Neuronal stem cell (in vitro differentiated cells): ENCODE measurements at regions not wholly inside any gene's neighbourhood (a gene's known extent, or its start where the extent isn't known, plus 50 kb on each side); places are given as distances from the start of the nearest gene placed in this dataset.

Source experiments
- DNase-seq: peaks from one replicate; pipeline ENCODE4 v3.0.0-alpha.2; 2013; ENCODE audit warnings: low spot score
- H2AFZ ChIP-seq: one replicate; pipeline ENCODE4 v1.6.1; 2013; ENCODE audit warnings: mild to moderate bottlenecking, low read length, inconsistent platforms
- H2AK5ac ChIP-seq: 2 replicates; pipeline ENCODE4 v1.6.1; 2013; ENCODE audit warnings: low read depth, mild to moderate bottlenecking, inconsistent platforms, low read length, moderate library complexity, mixed read lengths
- H2BK120ac ChIP-seq: 2 replicates; pipeline ENCODE4 v1.6.1; 2013; ENCODE audit warnings: low read depth, mild to moderate bottlenecking, inconsistent platforms, low read length, moderate library complexity, mixed read lengths
- H2BK12ac ChIP-seq: one replicate; pipeline ENCODE4 v1.6.1; 2013; ENCODE audit warnings: low read length, inconsistent platforms
- H2BK15ac ChIP-seq: 2 replicates; pipeline ENCODE4 v1.6.1; 2013; ENCODE audit warnings: mild to moderate bottlenecking, low read length, inconsistent platforms, mixed read lengths
- H2BK5ac ChIP-seq: one replicate; pipeline ENCODE4 v1.6.1; 2013; ENCODE audit warnings: inconsistent platforms, mild to moderate bottlenecking, low read length, moderate library complexity
- H3K14ac ChIP-seq: one replicate; pipeline ENCODE4 v1.6.1; 2013; ENCODE audit warnings: low read length, inconsistent platforms
- H3K18ac ChIP-seq: 2 replicates; pipeline ENCODE4 v1.6.1; 2013; ENCODE audit warnings: low read length, inconsistent platforms
- H3K23ac ChIP-seq: 2 replicates; pipeline ENCODE4 v1.6.1; 2013; ENCODE audit warnings: low read depth, mild to moderate bottlenecking, mixed read lengths, low read length, inconsistent platforms; ENCODE audit not compliant: poor library complexity
- H3K27ac ChIP-seq: replicated peaks from 3 replicates; pipeline ENCODE4 v1.5.1; 2013; ENCODE audit warnings: low read length, inconsistent platforms
- H3K27me3 ChIP-seq, 3 experiments: 2 replicates each; pipeline ENCODE4 v1.6.1; 2013; ENCODE audit warnings: low read length in 3 of 3, mild to moderate bottlenecking in 2 of 3, inconsistent platforms in 1 of 3, low read depth in 1 of 3, mixed read lengths in 1 of 3, moderate library complexity in 1 of 3; ENCODE audit not compliant: control insufficient read depth in 3 of 3, insufficient read depth in 3 of 3
- H3K36me3 ChIP-seq, 2 donors: replicated peaks in 1 of 2; 2 replicates each; pipeline ENCODE4 v1.6.1; 2013; ENCODE audit warnings: low read length in 2 of 2; ENCODE audit not compliant: control insufficient read depth in 2 of 2, insufficient read depth in 2 of 2
- H3K4ac ChIP-seq: 2 replicates; pipeline ENCODE4 v1.6.1; 2013; ENCODE audit warnings: inconsistent platforms, mild to moderate bottlenecking, low read length, moderate library complexity
- H3K4me1 ChIP-seq, 2 donors: 1 replicate in 1 of 2; 2 replicates in 1 of 2; pipeline ENCODE4 v1.6.1; 2013; ENCODE audit warnings: low read length in 2 of 2, low read depth in 1 of 2; ENCODE audit not compliant: control insufficient read depth in 2 of 2, insufficient read depth in 1 of 2
- H3K4me2 ChIP-seq: one replicate; pipeline ENCODE4 v1.6.1; 2013; ENCODE audit warnings: mild to moderate bottlenecking, low read length, inconsistent platforms; ENCODE audit not compliant: insufficient read depth, poor library complexity, severe bottlenecking
- H3K4me3 ChIP-seq, 2 donors: 2 replicates each; pipeline ENCODE4 v1.5.1; 2013; ENCODE audit warnings: low read length in 2 of 2, mild to moderate bottlenecking in 2 of 2, inconsistent platforms in 1 of 2, moderate library complexity in 1 of 2
- H3K79me1 ChIP-seq: one replicate; pipeline ENCODE4 v1.6.1; 2013; ENCODE audit warnings: low read depth, mild to moderate bottlenecking, inconsistent platforms, low read length, moderate library complexity
- H3K9ac ChIP-seq: one replicate; pipeline ENCODE4 v1.6.1; 2013; ENCODE audit warnings: mild to moderate bottlenecking, low read depth, low read length, inconsistent platforms; ENCODE audit not compliant: poor library complexity
- H3K9me3 ChIP-seq, 2 donors: replicated peaks in 1 of 2; 2 replicates each; pipeline versions ENCODE3 to v1.6.1; 2013; ENCODE audit warnings: low read length in 2 of 2, mild to moderate bottlenecking in 2 of 2, inconsistent platforms in 1 of 2, low read depth in 1 of 2, mixed read lengths in 1 of 2, moderate library complexity in 1 of 2; ENCODE audit not compliant: control insufficient read depth in 2 of 2, insufficient read depth in 1 of 2
- H4K8ac ChIP-seq: one replicate; pipeline ENCODE4 v1.6.1; 2013; ENCODE audit warnings: low read depth, mild to moderate bottlenecking, inconsistent platforms, low read length, moderate library complexity
- H4K91ac ChIP-seq: one replicate; pipeline ENCODE4 v1.6.1; 2013; ENCODE audit warnings: low read length, low read depth, mild to moderate bottlenecking, inconsistent platforms; ENCODE audit not compliant: poor library complexity
- WGBS, 2 donors: extraction: QIAGEN DNeasy Blood & Tissue Kit; methylation state at CpG; one replicate each; pipeline ENCODE4 v1.1.7; 2013; ENCODE audit warnings: missing lambda C conversion rate in 2 of 2, mixed read lengths in 1 of 2; ENCODE audit not compliant: insufficient read length in 2 of 2, insufficient replicate concordance in 1 of 2; ENCODE audit errors: extremely low coverage in 2 of 2; 5-methylcytosine and 5-hydroxymethylcytosine counted together

GRCh38 chr14:42569227-42569626 lies 962.6 kb downstream of the LRFN5 start:
- WGBS, 2 donors: no CpG with 5 or more reads among the region's 3 CpGs
- Histone ChIP-seq H3K36me3 (no peaks in the 10 kb centered on the region), H3K27me3 (no peaks in the 10 kb centered on the region), H2AK5ac (no peak overlapping the region), H3K14ac (no peak overlapping the region), H3K79me1 (no peaks in the 10 kb centered on the region), H3K9ac (no peak overlapping the region), H2BK12ac (no peak overlapping the region), H3K23ac (no peak overlapping the region), H4K8ac (no peak overlapping the region), H3K4me3 (no peak overlapping the region), H3K9me3 (peaks cover 0 to 11% of the 10 kb centered on the region in 2 donors), H2AFZ (no peak overlapping the region), H3K4ac (no peak overlapping the region), H3K27ac (no peak overlapping the region), H3K4me2 (no peak overlapping the region), H3K4me1 (no peaks in the 10 kb centered on the region), H2BK15ac (no peak overlapping the region), H4K91ac (no peak overlapping the region), H2BK5ac (no peak overlapping the region), H2BK120ac (no peak overlapping the region), H3K18ac (no peak overlapping the region)
- no peak for DNase-seq

- Histone ChIP-seq H4K8ac (no peak overlapping the region), H3K79me1 (no peaks in the 10 kb centered on the region), H3K4me1 (no peaks in the 10 kb centered on the region), H2AK5ac (no peak overlapping the region), H3K23ac (no peak overlapping the region), H3K27me3 (no peaks in the 10 kb centered on the region), H2BK120ac (no peak overlapping the region), H3K4me3 (no peak overlapping the region), H2BK15ac (no peak overlapping the region), H2AFZ (no peak overlapping the region), H3K4ac (no peak overlapping the region), H3K18ac (no peak overlapping the region), H3K27ac (no peak overlapping the region), H3K9me3 (peaks cover 0 to 2% of the 10 kb centered on the region in 2 donors), H2BK5ac (no peak overlapping the region), H4K91ac (no peak overlapping the region), H2BK12ac (no peak overlapping the region), H3K4me2 (no peak overlapping the region), H3K14ac (no peak overlapping the region), H3K9ac (no peak overlapping the region), H3K36me3 (no peaks in the 10 kb centered on the region)
- DNase-seq: no peak
Observed at GRCh38 chr14:42565556-42565955, 958.9 kb downstream of the LRFN5 start.

- no peak overlapping the region for H2BK5ac ChIP-seq
- no peaks in the 10 kb centered on the region for H3K36me3 ChIP-seq
- H2BK120ac ChIP-seq: no peak overlapping the region
- no peak overlapping the region for H3K4me3 ChIP-seq
- H3K4me2 ChIP-seq: no peak overlapping the region
- no peak overlapping the region for H2AFZ ChIP-seq
- no peak overlapping the region for H3K14ac ChIP-seq
- H4K8ac ChIP-seq: no peak overlapping the region
- no peak overlapping the region for H3K27ac ChIP-seq
- H2BK15ac ChIP-seq: no peak overlapping the region
- H3K4ac ChIP-seq: no peak overlapping the region
- no peaks in the 10 kb centered on the region for H3K9me3 ChIP-seq
- no peak overlapping the region for H3K18ac ChIP-seq
- H3K27me3 ChIP-seq: no peaks in the 10 kb centered on the region
- H2AK5ac ChIP-seq: no peak overlapping the region
- no peaks in the 10 kb centered on the region for H3K79me1 ChIP-seq
- no peak overlapping the region for H4K91ac ChIP-seq
- H3K4me1 ChIP-seq: no peaks in the 10 kb centered on the region
- no peak overlapping the region for H3K23ac ChIP-seq
- no peak for DNase-seq
- H3K9ac ChIP-seq: no peak overlapping the region
- H2BK12ac ChIP-seq: no peak overlapping the region
Observed at GRCh38 chr14:42563313-42563712, 956.6 kb downstream of the LRFN5 start.

- H3K9me3 ChIP-seq: no peaks in the 10 kb centered on the region
- H4K8ac ChIP-seq: no peak overlapping the region
- no peak overlapping the region for H3K4me2 ChIP-seq
- no peak overlapping the region for H3K14ac ChIP-seq
- no peak overlapping the region for H2BK12ac ChIP-seq
- no peak overlapping the region for H2BK120ac ChIP-seq
- no peaks in the 10 kb centered on the region for H3K27me3 ChIP-seq
- no peak overlapping the region for H2AK5ac ChIP-seq
- H3K9ac ChIP-seq: no peak overlapping the region
- H3K4ac ChIP-seq: no peak overlapping the region
- H2BK5ac ChIP-seq: no peak overlapping the region
- DNase-seq: no peak
- no peaks in the 10 kb centered on the region for H3K79me1 ChIP-seq
- no CpG with 5 or more reads among the region's 2 CpGs for WGBS, 2 donors
- H3K36me3 ChIP-seq: no peaks in the 10 kb centered on the region
- no peak overlapping the region for H2AFZ ChIP-seq
- H3K4me1 ChIP-seq: no peaks in the 10 kb centered on the region
- H3K23ac ChIP-seq: no peak overlapping the region
- H3K4me3 ChIP-seq: no peak overlapping the region
- H3K18ac ChIP-seq: no peak overlapping the region
- H2BK15ac ChIP-seq: no peak overlapping the region
- H4K91ac ChIP-seq: no peak overlapping the region
- H3K27ac ChIP-seq: no peak overlapping the region
Observed at GRCh38 chr14:42556551-42556950, 949.9 kb downstream of the LRFN5 start.
